ENCODE measurements at regions not wholly inside any gene's neighbourhood (a gene's known extent, or its start where the extent isn't known, plus 50 kb on each side); places are given as distances from the start of the nearest gene placed in this dataset.

DNA sequence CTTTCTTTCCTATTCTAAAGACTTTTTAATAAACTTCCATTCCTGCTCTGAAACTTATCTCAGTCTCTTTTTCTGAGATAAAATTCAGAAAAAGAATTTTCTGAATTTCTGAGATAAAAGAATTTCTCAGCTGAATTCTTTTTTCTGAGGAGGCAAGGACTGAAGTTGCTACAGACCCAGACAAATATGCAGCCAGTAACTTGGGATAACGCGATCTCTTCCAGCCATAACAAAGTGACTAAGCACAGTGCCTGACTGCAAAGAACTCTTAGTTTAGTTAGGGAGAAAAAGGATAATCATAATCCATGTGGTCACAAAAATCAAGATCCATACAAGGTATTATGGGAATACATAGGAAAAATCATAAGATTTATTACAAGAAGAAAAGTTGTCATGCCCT lies 222.0 kb upstream of the GAP43 start:
- Histone ChIP-seq H3K4me2 (no peak overlapping the region), H4K20me1 (ENCODE audit: insufficient read depth) (no peaks in the 10 kb centered on the region), H3K27ac (no peak overlapping the region), H3K9ac (no peak overlapping the region), H3K4me1 (ENCODE audit: low read depth, poor library complexity, severe bottlenecking) (no peaks in the 10 kb centered on the region), H3K27me3 (ENCODE audit: insufficient read depth, low read depth) (no peaks in the 10 kb centered on the region), H3K4me3 (IDR thresholded peaks at IDR 0.05; ENCODE audit: insufficient read depth, low read depth, low read length) (no peak overlapping the region), H2AFZ (ENCODE audit: low read depth) (no peak overlapping the region), H3K36me3 (ENCODE audit: insufficient read depth) (no peaks in the 10 kb centered on the region), H3K79me2 (ENCODE audit: insufficient read depth, low read depth) (no peaks in the 10 kb centered on the region)
- TF ChIP-seq, protein P1, sequence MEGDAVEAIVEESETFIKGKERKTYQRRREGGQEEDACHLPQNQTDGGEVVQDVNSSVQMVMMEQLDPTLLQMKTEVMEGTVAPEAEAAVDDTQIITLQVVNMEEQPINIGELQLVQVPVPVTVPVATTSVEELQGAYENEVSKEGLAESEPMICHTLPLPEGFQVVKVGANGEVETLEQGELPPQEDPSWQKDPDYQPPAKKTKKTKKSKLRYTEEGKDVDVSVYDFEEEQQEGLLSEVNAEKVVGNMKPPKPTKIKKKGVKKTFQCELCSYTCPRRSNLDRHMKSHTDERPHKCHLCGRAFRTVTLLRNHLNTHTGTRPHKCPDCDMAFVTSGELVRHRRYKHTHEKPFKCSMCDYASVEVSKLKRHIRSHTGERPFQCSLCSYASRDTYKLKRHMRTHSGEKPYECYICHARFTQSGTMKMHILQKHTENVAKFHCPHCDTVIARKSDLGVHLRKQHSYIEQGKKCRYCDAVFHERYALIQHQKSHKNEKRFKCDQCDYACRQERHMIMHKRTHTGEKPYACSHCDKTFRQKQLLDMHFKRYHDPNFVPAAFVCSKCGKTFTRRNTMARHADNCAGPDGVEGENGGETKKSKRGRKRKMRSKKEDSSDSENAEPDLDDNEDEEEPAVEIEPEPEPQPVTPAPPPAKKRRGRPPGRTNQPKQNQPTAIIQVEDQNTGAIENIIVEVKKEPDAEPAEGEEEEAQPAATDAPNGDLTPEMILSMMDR (conservative IDR thresholded peaks at IDR 0.05; ENCODE audit: low read depth, low read length): no peak

DNA sequence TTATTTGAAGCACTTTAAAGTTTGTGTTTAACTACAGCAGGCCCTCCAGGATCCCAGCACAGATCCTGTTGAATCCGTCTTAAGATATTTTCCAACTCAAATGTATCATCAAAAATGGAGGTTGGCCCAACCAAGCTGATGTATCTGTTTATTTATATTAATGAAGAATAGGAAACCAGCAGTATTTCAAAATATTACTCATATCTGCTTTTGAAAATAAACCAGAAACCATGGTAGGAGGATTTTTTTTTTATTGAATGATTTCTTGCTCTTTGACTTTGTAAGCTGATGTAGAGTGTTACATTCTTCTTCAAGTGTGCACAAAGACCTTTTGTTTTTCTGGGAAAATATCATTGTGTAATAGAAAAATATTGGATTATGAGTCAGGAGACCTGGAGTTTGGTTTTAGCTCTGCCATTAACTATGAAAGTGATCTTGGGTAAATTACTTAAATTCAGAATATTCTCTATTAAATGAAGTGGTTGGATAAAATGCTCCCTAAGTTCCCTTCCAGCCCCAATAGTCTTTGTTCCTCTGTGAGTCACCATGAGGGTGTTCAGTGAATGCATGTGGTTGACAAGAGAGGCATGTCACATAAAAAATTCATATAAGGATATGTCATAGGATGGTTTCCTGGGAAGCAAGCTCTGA lies 221.3 kb upstream of the GAP43 start:
- Histone ChIP-seq H2AFZ (ENCODE audit: low read depth) (no peak overlapping the region), H3K4me1 (ENCODE audit: low read depth, poor library complexity, severe bottlenecking) (no peaks in the 10 kb centered on the region), H3K9ac (no peak overlapping the region), H3K27ac (no peak overlapping the region), H3K27me3 (ENCODE audit: insufficient read depth, low read depth) (no peaks in the 10 kb centered on the region), H3K36me3 (ENCODE audit: insufficient read depth) (no peaks in the 10 kb centered on the region), H4K20me1 (ENCODE audit: insufficient read depth) (no peaks in the 10 kb centered on the region), H3K79me2 (ENCODE audit: insufficient read depth, low read depth) (no peaks in the 10 kb centered on the region), H3K4me2 (no peak overlapping the region), H3K4me3 (IDR thresholded peaks at IDR 0.05; ENCODE audit: insufficient read depth, low read depth, low read length) (no peak overlapping the region)
- TF ChIP-seq, protein P1 (conservative IDR thresholded peaks at IDR 0.05; ENCODE audit: low read depth, low read length): no peak

DNA sequence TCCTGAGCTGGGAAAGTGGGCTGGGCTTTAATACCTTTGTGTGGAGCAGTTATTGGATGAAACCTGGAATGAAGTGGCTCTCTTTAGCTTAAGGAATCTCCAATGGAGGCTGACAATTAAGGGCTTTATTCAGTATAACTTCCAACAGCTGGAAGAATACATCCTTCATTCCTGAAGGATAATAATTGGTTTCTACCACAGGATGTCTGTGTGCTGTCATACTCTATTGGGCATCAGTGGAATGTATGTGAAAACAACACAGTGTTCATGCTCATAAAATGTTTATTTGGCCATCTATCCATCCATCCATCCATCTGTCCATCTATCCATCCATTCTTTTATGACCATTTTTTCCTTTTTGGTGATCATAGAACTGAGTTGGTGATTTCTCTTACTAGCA lies 220.7 kb upstream of the GAP43 start:
- no peak overlapping the region for H3K4me3 ChIP-seq (IDR thresholded peaks at IDR 0.05; ENCODE audit: insufficient read depth, low read depth, low read length)
- no peaks in the 10 kb centered on the region for H3K36me3 ChIP-seq (ENCODE audit: insufficient read depth)
- no peak overlapping the region for H2AFZ ChIP-seq (ENCODE audit: low read depth)
- H3K4me1 ChIP-seq (ENCODE audit: low read depth, poor library complexity, severe bottlenecking): no peaks in the 10 kb centered on the region
- no peak overlapping the region for H3K9ac ChIP-seq
- no peaks in the 10 kb centered on the region for H4K20me1 ChIP-seq (ENCODE audit: insufficient read depth)
- no peak overlapping the region for H3K4me2 ChIP-seq
- no peak overlapping the region for H3K27ac ChIP-seq
- H3K27me3 ChIP-seq (ENCODE audit: insufficient read depth, low read depth): no peaks in the 10 kb centered on the region
- no peaks in the 10 kb centered on the region for H3K79me2 ChIP-seq (ENCODE audit: insufficient read depth, low read depth)
- TF ChIP-seq, protein P1 (conservative IDR thresholded peaks at IDR 0.05; ENCODE audit: low read depth, low read length): no peak

DNA sequence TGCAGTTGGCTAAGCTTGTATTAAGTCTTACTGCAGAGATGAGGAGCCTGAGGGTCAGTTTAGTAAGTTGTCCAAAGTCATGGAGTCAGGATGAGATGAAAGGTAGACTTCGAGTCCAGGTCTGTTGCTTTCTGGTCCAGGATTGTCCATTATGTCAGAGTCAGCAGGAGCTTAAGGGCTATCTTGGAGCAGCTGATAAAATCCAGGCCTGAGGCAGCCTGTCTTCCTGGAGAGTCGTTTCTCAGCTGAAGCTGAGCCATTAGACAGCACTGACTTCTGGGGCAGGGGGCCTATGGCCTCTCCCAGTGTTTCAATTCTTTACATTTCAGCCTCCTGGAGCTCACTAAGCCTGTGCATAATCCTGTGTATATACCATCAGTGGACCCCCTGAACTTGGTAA lies 219.5 kb upstream of the GAP43 start:
- Histone ChIP-seq H3K4me1 (ENCODE audit: low read depth, poor library complexity, severe bottlenecking) (no peaks in the 10 kb centered on the region), H3K4me3 (IDR thresholded peaks at IDR 0.05; ENCODE audit: insufficient read depth, low read depth, low read length) (no peak overlapping the region), H3K79me2 (ENCODE audit: insufficient read depth, low read depth) (no peaks in the 10 kb centered on the region), H2AFZ (ENCODE audit: low read depth) (no peak overlapping the region), H4K20me1 (ENCODE audit: insufficient read depth) (no peaks in the 10 kb centered on the region), H3K36me3 (ENCODE audit: insufficient read depth) (no peaks in the 10 kb centered on the region), H3K27ac (no peak overlapping the region), H3K4me2 (no peak overlapping the region), H3K27me3 (ENCODE audit: insufficient read depth, low read depth) (no peaks in the 10 kb centered on the region), H3K9ac (no peak overlapping the region)
- TF ChIP-seq, protein P1 (conservative IDR thresholded peaks at IDR 0.05; ENCODE audit: low read depth, low read length): no peak
